HEK293 (cell line): ENCODE measurements at regions not wholly inside any gene's neighbourhood (a gene's known extent, or its start where the extent isn't known, plus 50 kb on each side); places are given as distances from the start of the nearest gene placed in this dataset.

Experiments used
- FEZF1 ChIP-seq: fragments of 450-650 bp; formaldehyde crosslinking; IDR thresholded peaks from 2 replicates; pipeline ENCODE4 v1.5.1; 2016; ENCODE audit warnings: missing biosample characterization, missing genetic modification characterization
- SP2 ChIP-seq: fragments of 450-650 bp; formaldehyde crosslinking; IDR thresholded peaks from 2 replicates; pipeline ENCODE4 v1.5.1; 2016; ENCODE audit warnings: missing biosample characterization, missing genetic modification characterization
- ZBTB1 ChIP-seq: fragments of 450-650 bp; formaldehyde crosslinking; IDR thresholded peaks from 2 replicates; pipeline ENCODE4 v1.5.1; 2016; ENCODE audit warnings: missing biosample characterization, missing genetic modification characterization
- ZBTB21 ChIP-seq: fragments of 450-650 bp; formaldehyde crosslinking; IDR thresholded peaks from 2 replicates; pipeline ENCODE4 v1.5.1; 2017; ENCODE audit warnings: missing biosample characterization, missing genetic modification characterization
- ZBTB26 ChIP-seq: fragments of 450-650 bp; formaldehyde crosslinking; optimal IDR thresholded peaks from 2 replicates; pipeline ENCODE3; 2016; ENCODE audit warnings: missing biosample characterization, mild to moderate bottlenecking, missing genetic modification characterization
- ZIC2 ChIP-seq: fragments of 450-650 bp; formaldehyde crosslinking; IDR thresholded peaks from 2 replicates; pipeline ENCODE4 v1.5.1; 2016; ENCODE audit warnings: missing biosample characterization, missing genetic modification characterization
- ZNF174 ChIP-seq: fragments of 450-650 bp; formaldehyde crosslinking; IDR thresholded peaks from 2 replicates; pipeline ENCODE4 v1.5.0; 2017; ENCODE audit warnings: missing biosample characterization, mild to moderate bottlenecking, missing genetic modification characterization
- ZNF221 ChIP-seq: fragments of 450-650 bp; formaldehyde crosslinking; IDR thresholded peaks from 2 replicates; pipeline ENCODE4 v1.5.1; 2017; ENCODE audit warnings: missing biosample characterization, missing genetic modification characterization, borderline replicate concordance
- ZNF274 ChIP-seq, 2 experiments: fragments of 200-500 bp in 1 of 2; fragments of 450-650 bp in 1 of 2; sonication (Bioruptor generic) in 1 of 2; formaldehyde crosslinking in 1 of 2; IDR thresholded peaks; 2 replicates each; pipeline versions ENCODE4 v1.5.1 to v1.6.1; 2014 to 2016; ENCODE audit warnings: borderline replicate concordance in 1 of 2, inconsistent platforms in 1 of 2, low read length in 1 of 2, missing biosample characterization in 1 of 2, missing genetic modification characterization in 1 of 2
- ZNF510 ChIP-seq: fragments of 450-650 bp; formaldehyde crosslinking; IDR thresholded peaks from 2 replicates; pipeline ENCODE4 v1.5.1; 2018; ENCODE audit warnings: mild to moderate bottlenecking, missing genetic modification characterization, missing biosample characterization; ENCODE audit not compliant: insufficient replicate concordance
- ZNF624 ChIP-seq: fragments of 450-650 bp; formaldehyde crosslinking; IDR thresholded peaks from 2 replicates; pipeline ENCODE4 v1.5.1; 2017; ENCODE audit warnings: missing biosample characterization, missing genetic modification characterization
- ZNF639 ChIP-seq: fragments of 450-650 bp; formaldehyde crosslinking; IDR thresholded peaks from 2 replicates; pipeline ENCODE4 v1.5.1; 2016; ENCODE audit warnings: missing biosample characterization, missing genetic modification characterization
- ZNF692 ChIP-seq: fragments of 450-650 bp; formaldehyde crosslinking; IDR thresholded peaks from 2 replicates; pipeline ENCODE4 v1.5.1; 2016; ENCODE audit warnings: missing biosample characterization, missing genetic modification characterization
- TF ChIP-seq, protein P1 (sequence below): fragments of 450-650 bp; formaldehyde crosslinking; IDR thresholded peaks from 2 replicates; pipeline ENCODE4 v1.5.1; 2016; ENCODE audit warnings: missing biosample characterization, missing genetic modification characterization

DNA sequence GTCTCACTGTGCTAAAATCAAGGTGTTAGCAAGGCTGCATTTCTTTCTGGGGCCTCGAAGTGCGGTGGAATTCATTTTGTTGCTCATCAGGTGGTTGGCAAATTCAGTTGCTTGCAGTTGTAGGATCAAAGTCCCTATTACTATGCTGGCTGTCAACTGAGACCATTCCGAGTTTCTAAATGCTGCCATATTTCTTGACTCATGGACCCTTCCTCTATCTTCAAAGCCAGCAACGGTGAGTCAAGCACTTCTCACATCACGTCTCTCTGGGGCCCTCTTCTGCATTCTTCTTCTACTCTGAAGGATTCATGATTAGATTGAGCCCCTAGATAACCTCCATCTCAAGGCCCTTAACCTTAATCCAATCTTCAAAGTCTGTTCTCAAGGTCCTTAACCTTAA lies 619.7 kb downstream of the HACE1 start:
- TF ChIP-seq ZBTB26 (tag by site-specific recombination) = no peak
- TF ChIP-seq, protein P1, sequence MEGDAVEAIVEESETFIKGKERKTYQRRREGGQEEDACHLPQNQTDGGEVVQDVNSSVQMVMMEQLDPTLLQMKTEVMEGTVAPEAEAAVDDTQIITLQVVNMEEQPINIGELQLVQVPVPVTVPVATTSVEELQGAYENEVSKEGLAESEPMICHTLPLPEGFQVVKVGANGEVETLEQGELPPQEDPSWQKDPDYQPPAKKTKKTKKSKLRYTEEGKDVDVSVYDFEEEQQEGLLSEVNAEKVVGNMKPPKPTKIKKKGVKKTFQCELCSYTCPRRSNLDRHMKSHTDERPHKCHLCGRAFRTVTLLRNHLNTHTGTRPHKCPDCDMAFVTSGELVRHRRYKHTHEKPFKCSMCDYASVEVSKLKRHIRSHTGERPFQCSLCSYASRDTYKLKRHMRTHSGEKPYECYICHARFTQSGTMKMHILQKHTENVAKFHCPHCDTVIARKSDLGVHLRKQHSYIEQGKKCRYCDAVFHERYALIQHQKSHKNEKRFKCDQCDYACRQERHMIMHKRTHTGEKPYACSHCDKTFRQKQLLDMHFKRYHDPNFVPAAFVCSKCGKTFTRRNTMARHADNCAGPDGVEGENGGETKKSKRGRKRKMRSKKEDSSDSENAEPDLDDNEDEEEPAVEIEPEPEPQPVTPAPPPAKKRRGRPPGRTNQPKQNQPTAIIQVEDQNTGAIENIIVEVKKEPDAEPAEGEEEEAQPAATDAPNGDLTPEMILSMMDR (tag by site-specific recombination) = no peak
- no peak for TF ChIP-seq ZNF624 (tag by site-specific recombination)
- TF ChIP-seq FEZF1 (tag by site-specific recombination) = no peak
- no peak for TF ChIP-seq ZNF221 (tag by site-specific recombination)
- TF ChIP-seq ZNF174 (tag by site-specific recombination) = no peak
- no peak for TF ChIP-seq ZNF639 (tag by site-specific recombination)
- TF ChIP-seq ZBTB1 (tag by site-specific recombination) = no peak
- TF ChIP-seq ZNF692 (tag by site-specific recombination) = no peak
- TF ChIP-seq SP2 (tag by site-specific recombination) = no peak
- no peak for TF ChIP-seq ZNF510 (tag by site-specific recombination)
- no peak for TF ChIP-seq ZNF274 (IDR thresholded peaks at IDR 0.05; ENCODE audit: low read length)
- TF ChIP-seq ZNF274 (tag by site-specific recombination; IDR thresholded peaks at IDR 0.05; ENCODE audit: borderline replicate concordance) = no peak
- no peak for TF ChIP-seq ZBTB21 (tag by site-specific recombination)
- no peak for TF ChIP-seq ZIC2 (tag by site-specific recombination)
